ENCODE measurements at regions not wholly inside any gene's neighbourhood (a gene's known extent, or its start where the extent isn't known, plus 50 kb on each side); places are given as distances from the start of the nearest gene placed in this dataset.
"Not testable (repeated sequence)": the region's sequence is repeated elsewhere in the genome, so short reads cannot be mapped to it uniquely, and the experiment has no call there.

DNA sequence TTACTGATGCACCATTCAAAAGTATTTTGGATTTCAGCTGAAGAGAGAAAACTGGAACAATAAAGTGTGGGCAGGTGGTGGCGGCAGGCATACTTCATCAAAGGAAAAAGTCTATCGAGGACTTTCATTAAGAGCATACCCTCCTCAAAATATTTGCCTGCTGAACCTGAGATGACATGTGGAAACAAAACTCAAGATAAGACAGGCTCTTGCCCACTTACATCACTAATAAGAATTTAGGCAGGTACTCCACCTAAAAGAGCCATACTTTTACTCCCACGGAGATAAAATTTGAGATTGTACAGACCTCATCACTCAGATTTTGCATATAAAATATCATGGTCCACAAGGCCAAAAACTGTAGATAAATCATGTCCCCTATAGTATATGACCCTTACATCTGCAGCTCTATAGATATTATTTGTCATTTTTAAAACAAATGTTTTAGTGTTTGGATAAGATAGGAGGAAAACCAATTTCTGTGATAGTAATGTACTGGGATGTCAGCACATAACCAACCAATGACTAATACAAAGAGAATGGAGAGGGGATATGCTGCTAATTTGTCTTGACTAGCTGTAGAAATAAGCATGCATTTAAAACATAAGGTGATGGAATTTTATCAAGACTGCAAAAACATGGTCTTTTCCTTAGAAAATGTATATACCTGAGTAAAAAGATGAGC lies 730.6 kb upstream of the ZNF608 start:
- DNase-seq, result no peak

DNA sequence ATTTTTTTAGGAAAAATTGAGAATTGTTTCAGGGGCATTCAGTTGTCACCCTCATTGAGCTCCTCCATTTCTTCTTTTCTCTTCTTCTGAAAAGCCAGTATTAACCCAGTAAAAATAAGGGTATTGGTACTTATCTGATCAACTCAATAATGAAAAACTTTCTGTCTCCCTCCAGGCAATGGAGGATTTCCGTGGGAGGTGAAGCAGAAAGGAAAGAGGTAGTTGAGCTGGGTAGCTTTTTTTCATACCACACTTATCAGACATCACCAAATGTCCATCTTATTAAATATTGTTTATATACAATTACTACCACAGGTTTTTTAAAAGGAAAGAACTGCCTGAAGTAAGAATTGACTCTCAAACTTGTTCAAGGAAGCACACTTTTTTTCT lies 731.1 kb upstream of the ZNF608 start:
- DNase-seq, result no peak

DNA sequence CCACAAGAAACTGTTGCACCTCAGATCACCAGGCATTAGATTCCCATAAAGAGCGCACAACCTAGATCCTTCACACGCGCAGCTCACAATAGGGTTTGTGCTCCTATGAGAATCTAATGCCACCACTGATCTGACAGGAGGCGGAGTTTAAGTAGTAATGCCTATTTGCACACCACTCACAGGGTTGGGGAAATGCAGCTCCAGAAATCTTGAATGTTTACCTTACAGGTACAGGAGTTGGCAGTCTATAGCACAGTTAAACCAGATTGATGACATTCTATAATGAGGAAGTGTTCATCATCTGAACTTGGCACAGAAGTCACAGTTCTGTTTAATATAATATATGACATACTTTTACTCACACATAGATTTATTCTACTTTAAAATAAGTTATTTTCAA lies 732.2 kb upstream of the ZNF608 start:
- DNase-seq, result no peak

DNA sequence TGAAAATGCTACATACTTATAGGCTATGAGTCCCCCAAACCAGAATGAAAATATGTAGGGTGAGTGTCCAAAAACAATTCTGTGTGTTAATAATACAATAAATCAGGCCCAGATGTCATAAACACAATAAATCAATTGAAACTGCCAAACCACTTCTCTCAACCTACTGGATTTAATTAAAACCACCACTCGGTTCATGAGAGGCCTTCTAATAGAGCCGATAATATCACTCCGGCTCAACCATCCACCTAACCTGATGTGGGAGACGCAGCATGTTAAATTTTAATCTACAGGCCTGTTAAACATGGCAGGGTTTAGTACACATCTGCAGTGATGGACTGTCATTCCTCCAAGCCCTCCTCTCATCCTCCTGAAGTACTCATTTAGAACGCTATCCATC lies 734.5 kb upstream of the ZNF608 start:
- DNase-seq, result no peak

DNA sequence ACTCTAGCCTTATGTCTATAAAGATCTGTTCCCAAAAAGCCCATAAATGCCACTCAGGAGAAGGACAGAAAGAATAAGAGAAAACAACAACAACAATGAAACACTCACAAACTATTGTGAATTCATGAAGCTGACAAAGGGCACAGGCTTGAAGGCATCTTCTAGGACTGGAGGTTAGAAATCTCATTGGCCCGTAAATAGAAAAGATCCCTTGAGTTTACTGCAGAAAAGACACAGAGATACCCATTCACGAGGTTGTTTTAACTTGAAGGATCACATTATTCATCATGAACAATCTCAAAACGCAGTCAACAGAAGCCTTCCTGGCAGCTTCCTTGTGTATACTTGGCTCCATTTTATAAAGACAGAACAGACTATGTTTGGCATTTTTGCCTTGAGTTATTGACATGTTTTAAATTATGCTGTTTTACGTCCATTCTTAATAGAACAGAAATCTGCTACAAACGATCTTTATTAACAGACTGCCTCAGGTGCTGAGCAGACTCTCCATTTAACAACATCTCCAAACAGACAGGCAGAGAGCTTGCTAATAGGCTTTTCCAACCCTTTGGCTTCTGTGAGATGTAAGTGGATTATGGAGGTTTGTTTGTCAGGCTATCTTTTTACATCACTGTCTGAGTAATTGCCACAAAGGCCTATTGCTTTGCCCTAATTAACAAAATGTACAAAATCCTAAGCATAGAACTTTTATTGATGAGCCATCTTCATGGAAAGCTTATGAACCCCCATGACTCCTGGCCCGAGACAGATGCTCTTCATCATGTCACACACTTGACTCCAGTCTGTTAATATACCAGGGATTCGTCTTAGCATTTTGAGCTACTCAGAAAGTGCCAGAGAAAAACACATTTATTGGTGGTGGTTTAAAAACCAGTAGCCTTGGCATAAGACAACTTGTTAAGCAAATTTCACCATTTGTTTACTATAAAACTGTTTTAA lies 735.3 kb upstream of the ZNF608 start:
- no peak for DNase-seq

DNA sequence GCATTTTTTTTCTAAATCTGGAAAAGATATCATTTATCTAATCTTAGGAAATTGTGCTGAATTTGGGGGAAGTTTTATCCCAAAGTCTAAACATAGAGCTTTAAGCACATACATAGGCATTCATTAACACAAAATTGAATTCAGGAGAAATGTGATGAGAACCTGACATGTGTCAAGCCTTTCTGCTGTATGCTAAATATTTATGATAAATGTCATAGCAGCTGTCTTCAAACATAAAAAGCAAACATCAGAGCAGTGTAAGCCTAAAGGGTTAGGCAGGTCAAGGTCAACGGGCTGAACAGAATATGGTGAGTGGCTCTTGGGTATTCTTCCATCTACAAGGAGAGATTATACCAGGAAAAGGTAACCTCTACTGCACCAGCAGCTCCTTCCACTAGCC lies 737.2 kb upstream of the ZNF608 start:
- no peak for DNase-seq

DNA sequence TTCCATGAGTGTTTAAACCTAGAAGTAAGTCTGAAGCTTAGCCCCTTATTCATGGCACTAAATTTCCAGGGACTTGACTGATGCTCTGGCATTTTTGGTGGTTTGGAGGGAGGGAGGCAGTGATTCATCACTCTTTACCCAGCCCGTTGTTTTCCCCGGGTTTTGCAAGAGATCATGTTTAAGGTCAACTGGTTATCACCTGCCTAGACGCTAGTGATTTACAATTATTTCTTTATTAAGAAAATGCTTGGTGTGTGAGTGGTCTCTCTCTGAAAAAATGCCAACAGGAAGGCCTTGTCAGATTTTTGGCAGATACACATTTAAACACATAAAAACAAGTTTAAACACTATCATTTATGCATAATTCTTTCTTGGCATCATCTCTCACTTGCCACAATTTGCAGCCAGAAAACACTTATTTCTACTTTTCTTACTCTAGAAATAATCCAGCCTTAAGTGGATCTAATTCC lies 737.9 kb upstream of the ZNF608 start:
- DNase-seq, result peak; percentile 36

DNA sequence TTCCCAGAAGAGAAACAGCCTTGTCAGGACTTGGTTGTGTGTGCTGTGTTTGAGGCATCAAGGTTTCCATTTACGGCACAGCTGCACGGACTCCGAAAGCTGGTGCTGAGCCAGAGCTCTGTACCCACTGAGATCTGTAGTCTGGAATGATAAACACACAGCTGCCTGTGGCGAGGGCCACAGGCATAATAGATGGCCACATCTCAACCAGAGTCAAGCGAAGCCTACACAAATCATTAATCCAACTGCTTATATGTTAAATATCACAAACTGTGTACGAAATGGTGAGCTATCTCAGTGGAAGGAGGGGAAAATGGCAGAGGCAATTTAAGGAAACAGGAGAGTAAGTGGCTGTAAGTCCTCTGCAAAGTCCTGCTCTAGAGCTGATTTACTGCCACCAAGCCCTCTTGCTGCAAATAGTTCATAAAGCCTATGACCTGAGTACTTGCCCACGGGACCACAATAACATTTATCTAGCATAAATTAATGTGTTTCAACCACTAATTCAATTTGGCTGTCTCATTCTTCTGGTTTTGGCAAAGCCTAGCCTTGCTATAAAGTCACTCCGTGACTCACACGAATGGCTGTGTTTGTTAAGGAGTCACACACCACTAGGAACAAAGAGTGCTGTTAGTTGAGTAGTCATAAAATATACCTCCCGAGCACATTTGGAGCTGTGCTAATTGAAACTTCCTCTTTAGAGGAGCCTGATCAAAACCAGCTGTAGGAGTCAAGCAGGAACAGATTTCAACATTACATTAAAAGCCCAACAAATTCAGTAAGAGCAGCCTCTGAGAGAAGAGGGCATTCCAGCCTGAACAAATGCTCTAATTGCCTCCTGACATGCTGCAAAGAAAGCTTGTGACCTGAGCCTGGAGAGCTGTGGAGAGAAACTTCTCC lies 738.6 kb upstream of the ZNF608 start:
- peak; percentile 95 for DNase-seq

DNA sequence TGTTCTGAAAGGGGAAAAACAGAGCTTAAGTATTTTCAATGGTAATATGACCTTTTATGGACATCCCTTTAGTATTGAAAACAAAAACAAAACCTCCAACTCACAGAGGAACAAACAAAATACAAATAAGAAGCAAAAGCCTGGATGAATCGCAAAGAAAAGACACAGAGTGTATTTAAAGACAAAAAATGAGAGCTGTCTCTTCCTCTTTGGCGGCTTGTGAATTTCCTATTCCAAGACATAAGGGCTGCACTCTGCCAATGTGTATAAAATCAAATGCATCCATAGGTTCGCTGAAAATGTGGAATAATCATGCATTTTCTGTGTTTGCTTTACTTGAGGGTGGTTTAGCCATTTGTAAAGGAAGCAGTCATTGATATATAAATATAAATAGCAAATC lies 739.3 kb upstream of the ZNF608 start:
- DNase-seq, result no peak

DNA sequence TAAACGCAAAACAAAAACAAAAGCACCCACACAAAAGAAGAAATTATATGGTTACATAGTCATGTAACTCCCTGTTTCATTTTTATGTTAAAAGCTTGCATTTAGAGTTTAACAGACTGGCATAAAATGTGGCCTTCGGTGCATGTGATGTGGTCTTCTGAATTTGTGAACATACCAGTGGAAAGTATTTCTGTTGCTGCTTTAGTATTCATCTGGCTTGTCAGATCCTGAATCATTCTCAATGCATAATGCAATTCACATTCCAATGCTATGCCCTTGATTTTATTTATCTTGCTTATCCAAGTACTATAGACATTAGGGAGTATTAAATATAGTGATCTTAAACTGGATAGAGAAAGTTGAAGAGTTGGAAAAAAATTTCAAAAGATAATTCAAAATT lies 740.2 kb upstream of the ZNF608 start:
- DNase-seq, result no peak

DNA sequence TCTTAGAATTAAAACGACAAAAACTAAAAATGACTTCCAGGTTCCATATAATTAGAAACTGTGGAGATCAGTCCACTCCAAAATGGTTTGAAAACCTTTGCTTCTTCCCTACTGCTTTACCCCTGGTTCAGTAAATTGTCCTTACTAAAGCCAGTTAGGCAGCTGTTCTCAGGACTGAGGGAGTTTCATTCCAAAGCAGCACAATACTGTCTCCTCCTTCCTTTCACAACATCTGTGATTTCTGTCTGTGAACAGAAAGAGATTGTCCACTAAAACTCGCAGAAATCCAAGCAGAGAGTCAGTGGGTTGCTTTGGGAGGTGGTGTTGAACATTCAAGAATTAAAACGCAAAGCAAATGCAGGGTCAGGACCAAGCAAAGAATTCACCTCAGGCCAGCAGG lies 740.8 kb upstream of the ZNF608 start:
- no peak for DNase-seq

DNA sequence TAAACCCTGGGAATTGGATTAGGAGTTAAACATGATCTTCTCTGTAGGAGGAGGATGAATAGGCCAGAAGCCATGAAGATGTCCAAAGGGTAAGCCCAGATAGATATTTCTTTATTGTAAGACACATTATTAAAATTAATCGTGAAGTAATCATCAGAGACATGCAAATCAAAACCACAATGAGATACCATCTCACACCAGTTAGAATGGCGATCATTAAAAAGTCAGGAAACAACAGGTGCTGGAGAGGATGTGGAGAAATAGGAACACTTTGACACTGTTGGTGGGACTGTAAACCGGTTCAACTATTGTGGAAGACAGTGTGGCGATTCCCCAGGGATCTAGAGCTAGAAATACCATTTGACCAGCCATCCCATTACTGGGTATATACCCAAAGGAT lies 741.2 kb upstream of the ZNF608 start:
- DNase-seq, result not testable (repeated sequence)

DNA sequence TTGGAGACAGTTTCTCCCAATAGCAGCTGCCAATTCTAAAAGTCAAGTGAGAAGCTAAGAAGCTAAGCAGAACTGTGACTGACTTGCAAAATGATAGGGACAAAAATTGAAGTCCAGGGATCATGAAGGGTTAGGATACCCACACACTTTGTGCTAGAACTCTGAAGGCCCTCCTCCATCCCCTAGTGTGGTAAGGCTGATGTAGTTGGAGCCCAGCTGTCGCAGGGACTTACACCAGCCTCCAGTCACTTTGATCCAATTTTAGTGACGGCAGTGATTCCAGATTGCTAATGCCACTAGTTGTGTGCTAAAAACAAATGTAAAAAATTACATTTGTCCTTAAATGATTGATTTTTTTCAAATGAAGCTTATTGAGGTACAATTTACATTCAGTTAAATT lies 742.7 kb upstream of the ZNF608 start:
- DNase-seq, result no peak

DNA sequence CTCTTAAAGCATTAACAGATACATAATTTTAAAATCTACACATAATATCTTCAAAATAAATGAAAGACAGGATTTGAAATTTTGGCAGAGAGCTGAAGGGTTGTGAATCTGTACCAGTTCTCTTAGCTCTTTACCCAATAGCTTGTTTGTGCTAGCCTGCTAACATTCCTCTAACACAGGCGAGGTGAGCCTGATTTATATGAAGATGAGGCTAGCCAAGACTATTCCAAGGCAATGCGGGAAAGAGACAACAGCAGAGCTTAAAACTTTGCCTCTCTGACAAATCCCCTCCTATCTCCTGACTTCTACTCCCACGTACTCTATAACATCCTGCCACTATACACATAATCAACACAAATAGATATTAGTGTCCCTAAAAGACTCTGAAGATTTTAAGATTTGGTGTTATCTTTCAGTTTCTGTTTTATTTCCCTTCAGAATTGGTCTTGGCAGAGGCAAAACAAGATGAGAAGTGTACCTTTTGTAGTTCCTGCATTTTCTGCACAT lies 745.6 kb upstream of the ZNF608 start:
- no peak for DNase-seq

DNA sequence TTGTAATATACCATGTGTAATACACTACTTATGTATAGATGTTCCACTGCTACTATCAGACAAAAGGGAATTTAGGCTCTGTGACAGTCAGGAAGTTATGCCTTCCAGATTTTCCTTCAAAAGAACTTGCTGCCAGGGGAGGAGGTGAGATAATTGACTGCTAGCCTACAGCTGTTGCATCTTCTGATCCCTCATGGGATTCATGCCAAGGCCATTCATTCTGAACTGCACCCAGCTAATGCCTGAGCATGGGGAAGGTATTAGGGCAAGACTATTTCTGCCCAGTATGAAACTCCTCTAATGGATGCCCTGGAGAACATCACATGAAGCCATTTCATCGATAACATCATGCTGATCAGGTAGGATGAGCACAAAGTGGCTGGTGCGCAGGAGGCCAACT lies 746.5 kb upstream of the ZNF608 start:
- DNase-seq, result no peak

DNA sequence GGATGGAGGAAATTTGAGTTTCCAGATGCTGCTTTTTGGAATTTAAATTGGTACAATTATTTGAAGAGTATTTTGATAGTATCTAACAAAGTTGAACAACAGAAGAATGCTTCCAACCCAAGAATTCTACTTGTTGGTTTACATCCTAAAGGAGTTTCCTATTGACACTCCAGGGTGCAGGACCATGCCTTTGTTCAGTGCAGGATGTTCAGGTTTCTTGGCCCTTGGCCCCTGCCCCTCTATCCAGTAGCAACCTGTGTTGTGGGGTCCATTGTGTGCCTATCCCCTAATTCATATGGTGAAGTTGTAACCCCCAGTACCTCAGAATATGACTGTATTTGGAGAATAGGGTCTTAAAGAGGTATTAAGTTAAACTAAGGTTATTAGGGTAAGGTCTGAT lies 750.0 kb upstream of the ZNF608 start:
- DNase-seq, result no peak

DNA sequence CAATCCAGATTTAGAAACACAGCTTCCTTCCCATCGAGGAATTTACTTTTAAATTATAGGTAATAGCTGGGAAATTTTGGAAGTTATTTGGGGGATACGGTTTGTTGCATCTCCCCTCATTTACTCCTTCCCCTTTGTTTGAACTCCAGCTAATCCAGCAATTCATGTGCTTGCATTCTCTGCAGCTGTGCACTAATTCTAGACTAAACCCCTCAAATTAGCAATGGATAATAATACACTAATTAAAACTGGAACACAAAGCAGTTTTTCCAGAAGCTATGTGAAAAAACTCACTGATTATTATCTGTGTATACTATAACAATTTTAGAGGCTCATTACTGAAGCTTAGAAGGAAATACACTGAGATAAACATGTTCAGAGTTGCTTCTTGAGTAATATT lies 751.2 kb upstream of the ZNF608 start:
- DNase-seq, result no peak

DNA sequence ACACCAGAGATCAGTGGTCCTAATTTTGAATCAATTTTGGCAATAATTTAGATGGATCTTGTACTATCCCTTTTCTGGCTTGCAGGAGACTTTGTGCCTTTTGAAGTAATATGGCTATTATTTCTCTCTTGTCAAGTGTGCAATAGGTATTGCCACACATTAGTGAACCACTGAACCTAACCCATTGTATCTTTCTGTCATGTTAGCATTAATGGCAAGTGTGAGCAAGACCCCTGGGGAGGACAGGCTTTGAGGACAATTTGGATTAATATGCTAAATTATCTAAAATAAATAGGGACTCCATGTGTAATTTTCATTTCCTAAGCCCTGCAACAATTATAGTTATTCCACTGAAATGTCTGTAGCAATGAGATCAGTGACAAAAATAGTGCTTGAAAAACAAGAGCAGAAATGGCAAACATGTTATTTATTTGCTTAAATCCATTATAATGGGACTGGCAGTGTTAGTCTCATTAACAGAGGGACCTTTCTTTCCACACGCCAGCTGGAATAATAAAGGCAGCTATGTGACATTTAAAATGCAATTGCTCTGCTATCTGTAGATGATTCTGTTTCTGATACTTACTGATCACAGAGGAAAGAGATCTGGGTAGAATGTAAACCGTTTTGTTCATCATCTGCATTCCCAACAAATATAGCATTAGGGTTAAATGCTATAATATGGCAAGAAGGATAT lies 753.3 kb upstream of the ZNF608 start:
- no peak for DNase-seq

DNA sequence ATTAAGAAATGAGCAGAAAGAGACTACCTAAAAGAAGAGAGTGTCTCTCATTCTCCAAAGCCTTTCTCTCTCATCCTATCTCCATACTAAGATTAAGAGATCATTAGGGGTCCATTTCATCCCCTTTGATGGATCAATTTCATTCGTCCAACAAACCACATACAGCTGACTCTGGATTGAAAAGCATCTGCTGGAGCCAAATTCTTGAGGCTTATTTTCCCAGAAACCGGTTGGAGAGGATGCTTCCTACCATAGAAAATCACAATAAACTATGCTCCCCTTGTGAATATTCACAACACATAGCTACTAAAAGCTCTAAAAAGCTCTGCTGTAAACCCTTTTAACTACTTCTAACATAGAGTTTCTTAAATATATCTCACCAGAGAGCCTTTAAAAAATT lies 755.0 kb upstream of the ZNF608 start:
- DNase-seq, result no peak

DNA sequence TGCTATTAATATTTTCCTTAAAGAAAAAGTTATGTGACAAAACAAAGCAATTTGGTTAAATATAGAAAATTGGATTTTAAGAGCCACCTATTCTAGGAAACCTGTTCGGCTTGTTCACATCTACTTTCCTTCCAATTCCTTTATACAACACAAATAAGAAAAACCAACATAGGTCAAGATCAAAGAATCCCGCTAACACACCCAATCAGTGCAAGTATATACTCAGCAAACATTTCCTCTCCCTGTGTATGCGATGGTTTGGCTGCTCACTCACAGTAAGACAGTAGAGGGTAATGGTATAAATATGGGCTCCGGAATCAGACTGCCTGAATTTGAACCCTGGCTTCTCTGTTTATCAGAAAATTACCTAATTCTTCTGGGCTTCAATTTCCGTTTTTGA lies 757.5 kb upstream of the ZNF608 start:
- DNase-seq, result no peak

DNA sequence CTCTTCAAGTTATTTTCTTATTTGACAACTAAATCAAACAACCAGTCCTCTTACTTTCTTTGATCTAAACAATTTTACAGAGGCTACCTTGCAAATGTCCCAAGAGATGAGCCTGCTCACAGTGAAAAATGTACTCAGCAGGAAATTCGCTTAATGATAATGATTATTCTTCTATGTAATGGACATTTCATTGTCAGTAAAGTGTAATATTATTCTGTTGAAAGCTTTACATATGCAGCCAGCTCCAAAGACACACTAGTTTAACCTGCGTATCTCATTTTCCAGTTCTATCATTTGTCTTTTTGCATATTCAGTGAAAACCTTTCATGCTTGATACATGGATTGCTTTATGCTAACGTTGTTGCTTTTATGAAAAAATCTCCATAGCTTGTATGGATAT lies 758.7 kb upstream of the ZNF608 start:
- no peak for DNase-seq

All from renal pelvis (tissue), 1 donor.